ENCODE measurements at regions not wholly inside any gene's neighbourhood (a gene's known extent, or its start where the extent isn't known, plus 50 kb on each side); places are given as distances from the start of the nearest gene placed in this dataset.

- no peak for TF ChIP-seq CTCF (IDR thresholded peaks at IDR 0.05; ENCODE audit: insufficient read depth, low read length, poor library complexity, severe bottlenecking)
- TF ChIP-seq EZH2phosphoT487 (conservative IDR thresholded peaks at IDR 0.05; ENCODE audit: low read length), result no peak
Measured at GRCh38 chr1:14011132-14011531, 311.1 kb downstream of the PRDM2 start.

All from SU-DHL-6 (cell line).